Activated CD8-positive, alpha-beta memory T cell treated with anti-CD3 and anti-CD28 coated beads, Interleukin-2, amount 50 U/mL, for 1 hour (primary cell): ENCODE measurements at regions not wholly inside any gene's neighbourhood (a gene's known extent, or its start where the extent isn't known, plus 50 kb on each side); places are given as distances from the start of the nearest gene placed in this dataset.
"Not testable (repeated sequence)": the region's sequence is repeated elsewhere in the genome, so short reads cannot be mapped to it uniquely, and the experiment has no call there.

Experiments
- DNase-seq: peaks from one replicate; pipeline ENCODE4 v3.0.0-alpha.2; 2020; ENCODE audit errors: extremely low read depth

GRCh38 chr9:74092491-74092834 is 404.7 kb upstream of the RORB start:
- DNase-seq: no peak

GRCh38 chr9:74094037-74094436 is 403.1 kb upstream of the RORB start:
- DNase-seq: not testable (repeated sequence)

- DNase-seq: no peak
Observed at GRCh38 chr9:74094766-74095165, 402.4 kb upstream of the RORB start.

GRCh38 chr9:74095925-74096324 is 401.2 kb upstream of the RORB start:
- DNase-seq: no peak

- DNase-seq: no peak
Observed at GRCh38 chr9:74096420-74096819, 400.7 kb upstream of the RORB start.

GRCh38 chr9:74100042-74100441 is 397.1 kb upstream of the RORB start:
- DNase-seq: no peak

GRCh38 chr9:74102148-74102547 is 395.0 kb upstream of the RORB start:
- DNase-seq: not testable (repeated sequence)

- DNase-seq: no peak
Observed at GRCh38 chr9:74102702-74103101, 394.4 kb upstream of the RORB start.

- DNase-seq: no peak
Observed at GRCh38 chr9:74107692-74108091, 389.4 kb upstream of the RORB start.

GRCh38 chr9:74115976-74116375 is 381.2 kb upstream of the RORB start:
- DNase-seq: no peak

- DNase-seq: no peak
Observed at GRCh38 chr9:74117151-74117550, 380.0 kb upstream of the RORB start.

GRCh38 chr9:74117731-74118130 is 379.4 kb upstream of the RORB start:
- no peak for DNase-seq

GRCh38 chr9:74120061-74120460 is 377.1 kb upstream of the RORB start:
- no peak for DNase-seq

GRCh38 chr9:74120470-74120869 is 376.7 kb upstream of the RORB start:
- DNase-seq: no peak

GRCh38 chr9:74122216-74122615 is 374.9 kb upstream of the RORB start:
- no peak for DNase-seq

GRCh38 chr9:74122661-74123060 is 374.5 kb upstream of the RORB start:
- DNase-seq: no peak

GRCh38 chr9:74125941-74126340 is 371.2 kb upstream of the RORB start:
- DNase-seq: no peak

- DNase-seq: no peak
Observed at GRCh38 chr9:74132986-74133385, 364.1 kb upstream of the RORB start.

GRCh38 chr9:74133921-74134320 is 363.2 kb upstream of the RORB start:
- DNase-seq: no peak

GRCh38 chr9:74138182-74138581 is 359.0 kb upstream of the RORB start:
- DNase-seq: no peak

GRCh38 chr9:74140141-74140540 is 357.0 kb upstream of the RORB start:
- DNase-seq: no peak

- DNase-seq: no peak
Observed at GRCh38 chr9:74147906-74148305, 349.2 kb upstream of the RORB start.

GRCh38 chr9:74172874-74173273 is 324.3 kb upstream of the RORB start:
- no peak for DNase-seq

GRCh38 chr9:74173284-74173683 is 323.9 kb upstream of the RORB start:
- DNase-seq: no peak

GRCh38 chr9:74197771-74198170 is 299.4 kb upstream of the RORB start:
- DNase-seq: not testable (repeated sequence)
